Keratinocyte (primary cell): ENCODE measurements at regions not wholly inside any gene's neighbourhood (a gene's known extent, or its start where the extent isn't known, plus 50 kb on each side); places are given as distances from the start of the nearest gene placed in this dataset.

Source experiments
- DNase-seq: peaks from one replicate; pipeline ENCODE4 v3.0.0-alpha.2; 2011; ENCODE audit warnings: low read depth, missing footprints, low spot score
- FAIRE-seq: peaks from 2 replicates; lab custom pipeline; 2011; peaks lifted over from hg19 to GRCh38; lab: Jason Lieb, UNC
- H2AFZ ChIP-seq: 2 replicates; pipeline ENCODE4 v1.6.0; 2012; ENCODE audit warnings: low read length, control low read depth, inconsistent platforms; ENCODE audit not compliant: control insufficient read depth
- H3K27ac ChIP-seq: 2 replicates; pipeline ENCODE4 v1.5.1; 2011; ENCODE audit warnings: low read length; ENCODE audit not compliant: control insufficient read depth, insufficient read depth
- H3K27me3 ChIP-seq: 3 replicates; pipeline ENCODE4 v1.6.0; 2011; ENCODE audit warnings: low read length; ENCODE audit not compliant: control insufficient read depth, insufficient read depth; ENCODE audit errors: extremely low read depth
- H3K36me3 ChIP-seq, 2 experiments: 2 replicates in 1 of 2; 3 replicates in 1 of 2; pipeline ENCODE4 v1.5.1; 2011; ENCODE audit warnings: low read length in 2 of 2, mild to moderate bottlenecking in 1 of 2; ENCODE audit not compliant: control insufficient read depth in 2 of 2, insufficient read depth in 2 of 2; ENCODE audit errors: extremely low read depth in 1 of 2
- H3K4me1 ChIP-seq: 3 replicates; pipeline ENCODE4 v1.5.1; 2011; ENCODE audit warnings: low read length; ENCODE audit not compliant: control insufficient read depth, insufficient read depth; ENCODE audit errors: extremely low read depth
- H3K4me2 ChIP-seq: 3 replicates; pipeline ENCODE4 v1.6.0; 2011; ENCODE audit warnings: low read depth, low read length; ENCODE audit not compliant: control insufficient read depth, insufficient read depth; ENCODE audit errors: extremely low read depth
- H3K4me3 ChIP-seq, 3 experiments: fragments of 200-600 bp in 1 of 3; sonication (generic) in 1 of 3; 2 replicates in 2 of 3; 3 replicates in 1 of 3; pipeline ENCODE4 v1.5.1; 2011 to 2016; ENCODE audit warnings: low read length in 3 of 3, mild to moderate bottlenecking in 3 of 3, control low read depth in 2 of 3, inconsistent platforms in 1 of 3, low read depth in 1 of 3, mixed read lengths in 1 of 3, mixed run types in 1 of 3, moderate library complexity in 1 of 3; ENCODE audit not compliant: control insufficient read depth in 2 of 3, insufficient read depth in 2 of 3; ENCODE audit errors: extremely low read depth in 1 of 3
- H3K79me2 ChIP-seq: 2 replicates; pipeline ENCODE4 v1.6.0; 2012; ENCODE audit warnings: low read length; ENCODE audit not compliant: control insufficient read depth, insufficient read depth
- H3K9ac ChIP-seq: 3 replicates; pipeline ENCODE4 v1.6.0; 2011; ENCODE audit warnings: low read length; ENCODE audit not compliant: control insufficient read depth, insufficient read depth; ENCODE audit errors: extremely low read depth
- H3K9me1 ChIP-seq: 3 replicates; pipeline ENCODE4 v1.6.0; 2011; ENCODE audit warnings: low read length; ENCODE audit not compliant: control insufficient read depth, insufficient read depth; ENCODE audit errors: extremely low read depth
- H3K9me3 ChIP-seq: 2 replicates; pipeline ENCODE4 v1.5.1; 2012; ENCODE audit warnings: low read depth, low read length; ENCODE audit not compliant: control insufficient read depth
- H4K20me1 ChIP-seq: 3 replicates; pipeline ENCODE4 v1.6.0; 2011; ENCODE audit warnings: low read length; ENCODE audit not compliant: control insufficient read depth, insufficient read depth; ENCODE audit errors: extremely low read depth
- CTCF ChIP-seq, 3 experiments: IDR thresholded peaks in 1 of 3; conservative IDR thresholded peaks in 1 of 3; optimal IDR thresholded peaks in 1 of 3; 2 replicates in 2 of 3; 3 replicates in 1 of 3; pipeline versions ENCODE3 to v1.5.1; 2011; ENCODE audit warnings: low read length in 3 of 3, mild to moderate bottlenecking in 3 of 3, moderate library complexity in 2 of 3, control low read depth in 1 of 3, inconsistent platforms in 1 of 3; ENCODE audit not compliant: insufficient read depth in 2 of 3; ENCODE audit errors: extremely low read depth in 1 of 3
- EZH2 ChIP-seq: IDR thresholded peaks from one replicate; pipeline ENCODE4 v1.6.1; 2012; ENCODE audit warnings: inconsistent platforms, mild to moderate bottlenecking, low read length, moderate library complexity
- dilution Hi-C: fragments of 300-500 bp; cut with MboI; formaldehyde crosslinking; loops from one replicate; pipeline ENCODE4 v1.7.0; 2020; ENCODE audit warnings: low sequenced_read_pairs; ENCODE audit not compliant: extremely low pct_ligation_motif_present

GRCh38 chr2:147686365-147686764 is 158.5 kb upstream of the ACVR2A start:
- no peaks in the 10 kb centered on the region for H3K36me3 ChIP-seq
- dilution Hi-C loops = no loop called here
- H3K9me1 ChIP-seq = no peaks in the 10 kb centered on the region
- no peaks in the 10 kb centered on the region for H4K20me1 ChIP-seq
- H3K4me2 ChIP-seq = no peak overlapping the region
- H3K79me2 ChIP-seq = no peaks in the 10 kb centered on the region
- FAIRE-seq (no peak), DNase-seq (no peak)
- no peaks in the 10 kb centered on the region for H3K9me3 ChIP-seq
- H3K27ac ChIP-seq = no peak overlapping the region
- no peaks in the 10 kb centered on the region for H3K4me1 ChIP-seq
- H3K4me3 ChIP-seq = no peak overlapping the region
- no peak overlapping the region for H3K9ac ChIP-seq
- TF ChIP-seq EZH2 (no peak), CTCF (optimal IDR thresholded peaks at IDR 0.05 in 1 of 3, IDR thresholded peaks at IDR 0.05 in 1 of 3, conservative IDR thresholded peaks at IDR 0.05 in 1 of 3; ENCODE audit: extremely low read depth in 1 of 3, insufficient read depth in 2 of 3, low read length in 3 of 3) (no peak)
- H3K27me3 ChIP-seq = no peaks in the 10 kb centered on the region
- H2AFZ ChIP-seq = no peak overlapping the region

- H3K36me3 ChIP-seq = no peaks in the 10 kb centered on the region
- no peaks in the 10 kb centered on the region for H3K27me3 ChIP-seq
- dilution Hi-C loops = no loop called here
- FAIRE-seq (no peak), DNase-seq (no peak)
- no peaks in the 10 kb centered on the region for H3K9me3 ChIP-seq
- no peak for TF ChIP-seq CTCF (optimal IDR thresholded peaks at IDR 0.05 in 1 of 3, IDR thresholded peaks at IDR 0.05 in 1 of 3, conservative IDR thresholded peaks at IDR 0.05 in 1 of 3; ENCODE audit: extremely low read depth in 1 of 3, insufficient read depth in 2 of 3, low read length in 3 of 3)
- TF ChIP-seq EZH2 = no peak
- H3K9me1 ChIP-seq = no peaks in the 10 kb centered on the region
- no peaks in the 10 kb centered on the region for H3K4me1 ChIP-seq
- H4K20me1 ChIP-seq = no peaks in the 10 kb centered on the region
- no peaks in the 10 kb centered on the region for H3K79me2 ChIP-seq
- H3K9ac ChIP-seq = no peak overlapping the region
- no peak overlapping the region for H2AFZ ChIP-seq
- H3K27ac ChIP-seq = no peak overlapping the region
- H3K4me2 ChIP-seq = no peak overlapping the region
- H3K4me3 ChIP-seq = no peak overlapping the region
Measured at GRCh38 chr2:147684903-147685302, 159.9 kb upstream of the ACVR2A start.
